Stimulated activated CD8-positive, alpha-beta memory T cell treated with anti-CD3 and anti-CD28 coated beads, Interleukin-12 subunit alpha, Interleukin-12 subunit beta, amount 100 ng/mL, for 24 hours (primary cell): ENCODE measurements at regions not wholly inside any gene's neighbourhood (a gene's known extent, or its start where the extent isn't known, plus 50 kb on each side); places are given as distances from the start of the nearest gene placed in this dataset.
"Not testable (repeated sequence)": the region's sequence is repeated elsewhere in the genome, so short reads cannot be mapped to it uniquely, and the experiment has no call there.

Experiments used
- DNase-seq: peaks from one replicate; pipeline ENCODE4 v3.0.0-alpha.2; 2020; ENCODE audit errors: extremely low read depth

DNA sequence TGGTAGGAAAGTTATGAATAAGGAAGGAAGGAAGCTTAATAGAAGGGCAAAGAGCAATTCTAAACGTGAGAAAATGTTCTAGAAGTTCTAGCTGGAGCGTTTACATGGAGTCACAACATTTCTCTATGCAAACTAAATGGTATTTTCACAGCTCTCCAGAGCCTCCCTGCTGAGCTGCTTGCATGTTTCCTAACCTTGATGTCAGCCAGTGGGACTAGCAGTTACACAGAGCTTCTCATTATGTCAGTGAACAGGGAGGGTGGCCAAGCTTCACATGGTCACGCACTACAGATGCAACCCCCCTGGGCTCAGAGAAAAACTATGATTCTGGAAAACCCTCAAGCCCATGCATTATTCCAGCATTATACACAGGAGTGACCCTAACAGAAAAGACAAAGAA lies 153.4 kb upstream of the CCDC150 start:
- no peak for DNase-seq

DNA sequence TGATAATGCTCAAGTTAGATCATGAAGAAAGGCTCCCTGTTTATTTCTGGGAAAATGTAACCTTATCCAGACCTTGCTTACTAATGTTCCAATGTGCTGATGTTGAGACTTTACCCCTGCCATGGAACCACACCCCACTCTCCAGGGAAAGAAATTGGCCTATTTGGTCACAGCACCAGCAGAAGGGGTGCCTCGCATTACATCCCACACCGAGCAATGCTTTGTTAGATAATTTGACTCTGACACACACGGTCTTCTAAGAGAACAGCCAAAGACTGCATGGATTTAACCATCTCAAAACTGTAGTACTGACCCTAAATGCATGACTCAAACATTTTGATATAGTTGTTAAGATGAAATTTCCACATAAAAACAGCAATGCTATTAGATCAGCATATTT lies 152.1 kb upstream of the CCDC150 start:
- DNase-seq: no peak

DNA sequence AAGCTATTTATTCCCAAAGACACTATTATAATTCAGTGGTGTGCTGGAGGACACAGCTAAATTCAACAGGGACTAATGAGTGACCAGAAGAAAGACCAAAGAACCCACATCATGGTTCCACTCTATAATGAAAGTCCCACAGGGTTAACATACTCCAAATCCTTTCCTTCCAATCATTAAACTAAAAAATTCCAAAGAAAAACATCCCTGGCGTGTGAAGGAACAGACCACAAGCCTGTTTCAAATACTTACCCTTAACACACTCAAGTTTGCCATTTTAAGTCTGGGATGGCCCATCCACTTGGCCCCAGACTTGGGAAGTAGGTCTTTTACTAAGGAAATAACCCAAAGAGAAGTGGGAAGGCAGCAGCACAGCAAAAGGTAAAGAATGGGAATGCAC lies 150.1 kb upstream of the CCDC150 start:
- DNase-seq: no peak

DNA sequence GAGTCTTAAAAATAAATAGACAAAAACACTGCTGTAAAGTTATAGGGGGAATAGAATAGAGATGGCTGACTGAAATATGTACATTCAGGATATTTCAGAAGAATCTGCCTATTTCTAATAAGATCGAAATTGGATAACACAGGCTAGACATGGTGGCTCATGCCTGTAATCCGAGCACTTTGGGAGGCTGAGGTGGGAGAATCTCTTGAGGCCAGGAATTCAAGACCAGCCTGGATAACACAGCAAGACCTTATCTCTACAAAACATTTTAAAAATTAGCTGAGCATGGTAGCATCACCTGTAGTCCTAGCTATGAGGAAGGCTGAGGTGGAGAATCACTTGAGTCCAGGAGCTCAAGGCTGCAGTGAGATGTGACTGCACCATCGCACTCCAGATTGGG lies 146.6 kb upstream of the CCDC150 start:
- no peak for DNase-seq

DNA sequence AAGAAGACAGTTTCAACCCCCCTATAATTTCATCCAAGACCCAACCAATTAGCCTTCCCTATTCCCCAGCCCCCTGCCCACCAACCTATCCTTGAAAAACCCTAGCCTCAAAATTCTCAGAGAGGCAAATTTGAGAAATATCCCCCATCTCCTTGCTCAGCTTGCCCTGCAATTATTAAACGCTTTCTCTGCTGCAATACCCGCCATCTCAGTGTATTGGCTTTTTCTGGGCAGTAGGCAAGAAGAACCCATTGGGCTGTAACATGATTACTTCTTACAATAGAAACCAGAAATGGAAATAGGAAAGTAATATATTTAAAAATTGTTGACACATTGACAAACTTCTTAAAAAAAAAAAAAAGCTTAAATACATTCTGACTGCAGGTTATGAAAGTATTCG lies 140.6 kb upstream of the CCDC150 start:
- no peak for DNase-seq

DNA sequence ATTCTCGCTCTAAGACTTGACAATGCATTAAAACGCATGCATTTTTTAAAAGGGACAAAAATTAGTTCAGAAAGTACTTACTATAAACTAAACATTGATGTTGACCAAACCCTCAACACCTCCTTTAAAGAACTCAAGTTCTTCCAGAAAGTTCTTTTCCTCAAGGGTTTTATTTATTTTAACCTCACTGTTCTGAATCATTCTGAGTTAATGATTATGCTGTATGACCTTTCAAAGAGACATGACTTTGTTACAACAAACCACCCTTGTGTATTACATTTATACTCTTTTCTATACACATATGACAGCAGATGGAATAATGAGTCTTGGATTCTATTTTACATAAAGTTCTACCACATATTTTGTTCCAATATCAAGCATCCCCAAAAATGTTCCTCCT lies 139.8 kb upstream of the CCDC150 start:
- DNase-seq: no peak

DNA sequence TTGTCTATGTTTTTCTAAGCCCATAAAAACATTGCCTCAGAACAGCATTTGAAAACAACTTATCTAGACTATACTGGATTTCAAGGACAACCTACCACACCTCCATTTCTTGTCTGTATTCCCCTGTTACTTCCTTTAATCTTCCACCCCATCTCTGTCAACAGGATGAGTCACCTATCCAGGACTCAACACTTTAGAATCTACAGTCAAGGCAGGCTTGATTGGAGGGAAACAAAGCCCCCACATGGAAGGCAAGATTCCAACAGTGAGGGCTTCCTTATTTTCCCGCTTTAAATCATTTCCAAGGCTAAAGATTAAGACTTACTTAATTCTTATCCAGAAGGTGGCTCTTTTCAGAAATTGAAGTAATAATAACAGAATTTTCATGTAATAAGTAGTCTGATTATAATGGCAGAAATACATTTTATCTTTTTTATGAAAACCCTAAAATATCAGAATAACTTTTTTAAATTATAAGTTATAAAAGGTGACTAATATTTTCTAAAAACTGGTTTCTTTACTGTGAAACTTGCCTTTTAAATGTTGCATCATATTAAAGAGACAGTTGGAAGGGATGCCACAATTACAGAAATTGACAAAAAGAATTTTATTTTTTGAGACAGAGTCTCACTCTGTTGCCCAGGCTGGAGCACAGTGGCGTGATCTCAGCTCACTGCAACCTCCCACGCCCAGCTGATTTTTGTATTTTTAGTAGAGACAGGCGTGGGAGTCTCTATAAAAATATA lies 138.7 kb upstream of the CCDC150 start:
- DNase-seq: no peak

DNA sequence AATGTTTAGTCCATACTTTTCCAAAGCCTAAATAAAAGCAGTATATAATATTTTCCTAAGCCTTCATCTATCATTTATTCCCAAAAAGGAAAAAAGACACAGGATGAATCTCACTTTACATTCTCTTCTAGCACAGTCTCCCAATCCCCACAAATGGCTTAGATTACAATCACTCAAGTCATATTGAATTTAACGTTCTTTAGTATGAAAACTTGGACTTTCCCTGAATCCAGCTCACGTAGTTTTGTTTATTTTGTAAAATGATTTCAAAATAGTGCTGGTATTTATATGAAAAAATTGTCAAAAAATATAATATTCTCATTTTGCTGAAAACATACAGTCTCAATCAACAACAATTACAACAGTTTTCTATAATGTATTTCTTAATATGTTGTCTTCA lies 137.7 kb upstream of the CCDC150 start:
- DNase-seq: no peak

DNA sequence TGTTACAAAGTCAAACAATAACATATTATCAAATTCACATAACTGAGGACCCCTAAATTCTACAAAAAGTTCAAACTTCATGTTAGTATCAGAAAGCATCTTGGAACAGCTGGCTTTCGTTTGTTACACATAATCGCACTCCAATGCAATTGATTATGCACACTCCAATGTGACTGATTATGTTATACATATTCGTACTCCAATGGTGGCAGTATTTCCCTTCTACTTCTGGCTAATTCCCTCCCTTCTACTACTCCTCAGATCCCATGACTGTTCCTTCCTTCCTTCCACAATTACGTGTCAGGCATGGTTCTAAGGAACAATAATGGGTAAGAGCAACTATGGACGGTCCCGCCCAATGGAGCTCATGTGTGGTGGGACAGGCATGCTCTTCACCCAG lies 137.1 kb upstream of the CCDC150 start:
- no peak for DNase-seq

DNA sequence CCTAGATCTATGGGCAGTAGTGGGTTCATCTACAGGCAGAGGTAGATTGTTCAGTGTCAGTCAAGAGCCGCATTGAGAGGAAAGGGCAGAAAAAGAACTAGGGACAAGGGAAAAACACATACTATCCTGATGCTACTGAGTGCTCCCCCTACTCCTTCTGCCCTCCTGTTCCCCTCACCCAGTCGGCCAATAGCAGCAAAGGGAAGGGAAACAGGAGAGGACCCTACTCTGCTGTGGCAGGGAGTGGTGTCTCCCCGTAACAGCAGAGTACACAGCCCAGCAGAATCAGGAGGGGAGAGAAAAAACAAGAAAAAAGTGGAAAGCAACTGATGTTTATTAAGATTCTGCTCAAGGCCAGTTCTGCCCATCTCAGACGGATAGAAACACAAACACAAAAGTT lies 136.1 kb upstream of the CCDC150 start:
- DNase-seq: no peak

DNA sequence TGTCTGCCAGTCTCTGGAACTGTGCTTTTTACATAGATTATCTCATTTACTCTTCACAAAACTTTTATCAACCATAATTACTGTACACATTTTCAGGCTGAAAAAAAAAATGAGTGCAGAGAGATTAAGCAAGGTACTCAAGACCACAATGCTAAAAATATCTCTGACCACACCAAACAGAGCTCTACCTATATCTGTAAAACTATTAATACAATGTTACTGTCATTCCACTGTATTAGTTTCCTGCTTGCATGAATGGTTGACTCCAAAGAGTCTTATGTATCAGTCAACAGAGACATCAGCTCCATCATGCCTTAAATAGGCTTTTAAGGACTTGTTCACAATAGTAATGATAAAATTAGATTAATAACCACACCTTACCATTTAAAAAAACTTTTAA lies 134.7 kb upstream of the CCDC150 start:
- DNase-seq: no peak

DNA sequence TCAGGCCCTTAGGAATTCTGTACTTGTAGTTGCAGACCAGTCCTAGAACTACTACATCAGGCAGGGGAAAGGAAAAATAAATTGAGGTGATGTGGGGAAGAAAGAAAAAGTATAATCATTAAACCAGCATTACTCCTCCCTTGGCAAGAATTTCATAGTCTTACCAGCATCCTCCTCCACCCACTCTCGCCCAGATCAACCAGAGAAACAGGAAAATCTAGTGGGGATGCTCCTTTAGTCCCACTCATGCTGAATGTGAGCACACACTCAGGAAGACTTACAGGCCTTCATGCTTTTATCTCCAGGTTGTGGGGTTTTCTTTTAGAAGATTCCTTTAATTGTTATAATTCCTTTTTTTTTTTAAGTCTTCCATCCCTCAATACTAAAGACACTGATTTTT lies 129.3 kb upstream of the CCDC150 start:
- DNase-seq: no peak

DNA sequence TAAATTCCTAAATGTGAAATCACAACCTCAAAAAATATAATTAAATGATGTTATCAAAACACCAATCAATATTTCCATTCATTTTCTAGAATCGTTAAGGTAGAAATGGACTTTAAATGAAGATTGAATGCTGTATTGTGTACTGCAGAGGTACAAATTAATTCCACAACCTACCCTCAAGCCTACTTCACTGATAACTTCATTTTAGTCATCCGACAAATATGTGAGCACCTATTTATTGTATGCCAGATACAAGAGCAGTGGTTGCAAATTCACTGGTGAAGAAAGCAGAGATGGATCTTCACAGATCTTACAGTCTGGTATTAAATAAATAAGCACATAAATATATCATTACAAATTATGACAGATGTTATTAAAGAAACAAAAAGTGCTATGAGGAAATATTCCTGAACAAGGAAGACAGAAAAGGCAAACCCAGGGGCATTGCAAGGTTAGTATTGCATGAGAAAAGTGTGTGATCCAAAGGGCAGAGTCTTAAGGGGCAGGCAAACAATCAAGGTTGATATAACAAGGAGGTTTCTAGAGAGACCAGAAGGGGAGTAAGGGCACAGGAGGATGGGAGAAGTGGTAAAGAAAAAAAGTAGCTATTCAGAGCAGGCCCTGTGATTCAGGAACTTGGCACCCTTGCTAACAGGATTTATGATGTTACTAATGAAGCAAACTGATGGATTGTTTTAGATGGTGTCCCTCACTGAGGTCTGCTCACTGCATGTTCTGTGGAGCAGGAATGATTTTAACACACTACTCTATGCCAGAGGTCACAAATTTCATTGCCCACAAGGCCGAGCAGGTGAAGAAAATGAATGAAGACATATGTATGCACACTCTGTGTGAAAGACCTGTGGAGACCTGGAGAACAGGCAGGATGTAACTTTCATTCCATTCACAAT lies 128.0 kb upstream of the CCDC150 start:
- DNase-seq: no peak

DNA sequence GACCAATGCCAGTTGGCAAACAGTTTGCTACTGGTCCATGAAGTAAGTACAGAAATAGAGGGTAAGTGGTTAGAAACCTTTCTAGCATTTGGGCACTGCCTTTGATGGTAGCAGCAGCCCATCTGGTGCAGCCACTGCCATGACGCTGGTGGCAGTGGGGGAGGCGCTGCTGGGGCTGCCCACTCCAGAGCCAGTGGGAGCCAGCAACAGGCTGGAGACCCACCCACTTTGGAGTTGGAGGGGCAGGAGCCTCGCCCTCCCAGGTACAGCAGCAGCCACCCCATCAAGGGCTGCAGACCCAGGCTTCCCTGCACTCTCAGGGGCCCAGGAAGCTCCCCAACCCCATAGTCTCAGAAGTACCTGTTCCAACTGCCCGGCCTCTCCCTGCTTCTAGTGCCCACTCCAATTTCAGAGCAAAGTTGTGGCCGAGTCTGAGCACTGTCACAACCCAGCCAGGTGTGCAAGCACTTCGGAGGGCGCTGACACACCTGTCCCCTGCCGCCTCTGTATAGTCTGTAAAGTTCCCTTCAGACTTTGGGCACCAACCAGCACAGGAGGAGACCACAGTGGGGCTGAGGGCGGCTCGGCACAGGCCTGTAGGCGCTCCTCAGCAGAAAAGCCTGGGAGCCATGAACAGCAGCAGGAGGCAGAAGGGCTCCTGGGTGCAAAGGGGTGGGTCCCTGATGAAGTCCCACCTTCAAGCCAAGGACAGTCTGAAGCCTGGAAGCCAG lies 125.6 kb upstream of the CCDC150 start:
- DNase-seq: no peak

DNA sequence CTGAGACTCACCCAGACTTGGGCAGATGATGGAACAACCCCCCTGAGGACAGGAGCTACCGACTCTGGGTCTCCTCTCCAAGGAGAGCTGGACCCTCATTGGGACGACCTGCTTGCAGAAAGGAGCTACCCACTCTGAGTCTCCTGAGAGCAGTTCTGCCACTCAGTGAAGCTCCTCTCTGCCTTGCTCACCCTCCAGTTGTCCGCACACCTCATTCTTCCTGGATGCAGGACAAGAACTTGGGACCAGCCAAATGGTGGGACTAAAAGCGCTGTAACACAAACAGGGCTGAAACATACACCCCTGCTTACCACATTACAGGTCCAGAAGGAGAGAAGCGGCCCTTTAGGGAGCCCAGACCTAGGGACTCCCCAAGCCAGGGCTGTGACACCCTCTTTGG lies 124.9 kb upstream of the CCDC150 start:
- no peak for DNase-seq

DNA sequence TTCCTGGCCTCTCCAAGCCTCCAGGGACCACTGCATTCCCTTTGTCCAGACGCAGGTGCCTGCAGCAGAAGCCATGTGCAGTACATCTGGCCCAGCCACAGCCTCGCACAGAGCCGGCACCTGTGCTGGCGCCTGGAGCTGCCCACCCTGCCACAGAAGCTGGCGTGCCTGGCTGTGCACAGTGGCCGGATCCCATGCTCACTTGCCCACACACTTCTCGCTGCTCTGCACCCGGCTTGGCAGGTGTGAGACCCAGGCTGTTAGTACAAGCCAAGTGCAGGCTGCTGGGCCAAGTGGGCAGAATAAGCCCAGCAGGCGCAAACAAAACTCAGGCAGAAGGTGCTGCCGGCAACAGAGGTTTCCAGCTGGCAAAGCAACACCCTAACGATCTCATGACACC lies 124.5 kb upstream of the CCDC150 start:
- DNase-seq: no peak

DNA sequence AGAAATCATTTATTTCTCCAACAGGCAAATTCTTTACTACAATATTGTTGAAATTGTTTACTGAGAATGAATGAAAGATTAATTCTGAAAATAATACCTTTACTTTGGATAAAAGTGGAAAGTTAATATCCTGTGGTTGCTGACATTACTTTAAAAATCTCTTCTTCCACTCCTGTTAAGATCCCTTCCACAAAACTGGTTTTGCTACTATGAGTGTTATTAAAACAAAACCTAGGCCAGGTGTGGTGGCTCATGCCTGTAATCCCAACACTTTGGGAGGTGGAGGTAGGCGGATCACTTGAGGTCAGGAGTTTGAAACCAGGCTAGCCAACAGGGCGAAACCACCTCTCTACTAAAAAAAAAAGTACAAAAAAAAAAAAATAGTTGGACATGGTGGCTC lies 123.9 kb upstream of the CCDC150 start:
- no peak for DNase-seq

DNA sequence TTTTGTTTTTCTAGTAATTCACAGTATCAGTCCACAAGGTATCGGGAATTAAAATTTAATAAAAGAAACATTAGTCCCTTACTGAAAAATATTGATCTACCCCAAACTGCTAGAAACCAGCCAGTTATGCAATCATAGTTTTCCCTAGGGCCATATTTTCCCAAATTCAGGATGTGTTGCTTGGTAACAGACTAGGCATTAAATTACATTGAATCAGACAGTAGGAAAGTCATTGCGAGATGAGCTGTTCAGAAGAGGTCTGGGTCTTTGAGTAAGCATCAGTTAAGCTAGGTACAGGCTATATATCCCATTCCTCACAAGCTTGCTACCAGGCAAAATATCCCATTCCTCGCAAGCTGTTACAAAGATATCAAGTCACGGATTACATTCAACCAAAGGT lies 123.0 kb upstream of the CCDC150 start:
- no peak for DNase-seq

DNA sequence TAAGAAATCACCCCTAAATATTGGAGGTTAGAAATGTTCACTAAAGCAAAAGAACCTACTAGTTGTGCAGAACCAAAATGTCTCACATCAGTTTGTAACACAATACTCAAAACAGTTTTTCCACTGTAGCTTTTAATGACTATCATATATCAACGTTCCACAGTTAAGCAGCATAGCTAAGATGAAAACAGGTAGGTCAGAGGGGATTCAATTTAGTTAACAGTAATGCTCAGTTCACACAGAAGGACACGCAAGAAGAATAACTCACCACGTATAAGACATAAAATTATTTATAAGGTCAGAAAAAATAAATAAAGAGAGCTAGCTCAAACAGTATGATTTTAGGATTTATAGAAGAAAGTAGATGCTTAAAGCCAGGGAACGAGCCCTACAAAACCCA lies 118.9 kb upstream of the CCDC150 start:
- no peak for DNase-seq

DNA sequence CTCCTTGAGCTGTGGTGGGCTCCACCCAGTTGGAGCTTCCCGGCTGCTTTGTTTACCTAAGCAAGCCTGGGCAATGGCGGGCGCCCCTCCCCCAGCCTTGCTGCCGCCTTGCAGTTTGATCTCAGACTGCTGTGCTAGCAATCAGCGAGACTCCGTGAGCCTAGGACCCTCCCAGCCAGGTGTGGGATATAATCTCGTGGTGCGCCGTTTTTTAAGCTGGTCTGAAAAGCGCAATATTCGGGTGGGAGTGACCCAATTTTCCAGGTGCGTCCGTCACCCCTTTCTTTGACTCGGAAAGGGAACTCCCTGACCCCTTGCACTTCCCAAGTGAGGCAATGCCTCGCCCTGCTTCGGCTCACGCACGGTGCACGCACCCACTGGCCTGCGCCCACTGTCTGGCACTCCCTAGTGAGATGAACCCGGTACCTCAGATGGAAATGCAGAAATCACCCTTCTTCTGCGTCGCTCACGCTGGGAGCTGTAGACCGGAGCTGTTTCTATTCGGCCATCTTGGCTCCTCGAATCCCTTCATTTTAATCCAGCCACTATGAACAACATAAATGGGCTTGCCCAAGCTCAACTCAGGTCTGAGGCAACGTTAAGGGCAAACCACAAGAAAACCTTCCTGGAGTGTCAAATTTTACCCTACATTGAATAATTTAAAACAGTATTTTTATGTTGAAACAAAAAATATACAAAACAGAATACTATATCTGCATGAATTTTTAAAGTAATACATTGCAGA lies 112.4 kb upstream of the CCDC150 start:
- not testable (repeated sequence) for DNase-seq

DNA sequence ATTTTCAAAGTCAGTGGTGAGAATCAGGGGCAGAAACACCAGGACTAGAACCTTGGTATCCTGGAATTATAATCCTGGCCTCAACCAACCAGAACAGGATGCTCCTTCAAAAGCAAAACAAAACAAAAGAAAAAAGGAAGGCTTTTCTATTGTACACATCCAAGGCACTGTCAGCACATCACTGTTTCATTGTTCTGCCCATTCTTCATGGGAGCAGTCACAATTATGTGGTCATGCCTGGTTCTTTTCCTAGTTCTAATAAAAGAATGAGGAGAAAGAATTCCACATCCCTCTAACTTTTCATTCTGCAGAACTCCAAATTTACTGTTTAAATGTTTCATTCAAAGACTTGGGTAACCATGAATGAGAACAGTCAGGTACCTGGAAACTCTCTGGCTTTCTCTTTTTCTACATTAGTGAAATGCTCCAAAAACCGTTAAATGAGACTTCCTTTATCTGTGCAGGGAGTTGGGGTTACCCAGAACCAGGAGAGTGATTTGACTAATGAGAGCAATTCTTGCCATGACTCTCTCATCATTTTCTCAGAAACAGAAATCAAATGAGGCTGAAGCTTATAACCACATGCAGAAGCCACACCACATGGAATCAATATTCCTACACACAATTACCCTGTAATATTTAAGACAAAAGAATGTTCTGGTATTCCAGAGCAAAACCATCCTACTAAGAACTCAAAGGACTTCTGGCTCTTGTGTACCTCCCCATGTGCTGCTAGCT lies 110.9 kb upstream of the CCDC150 start:
- no peak for DNase-seq
